ENCODE measurements at regions not wholly inside any gene's neighbourhood (a gene's known extent, or its start where the extent isn't known, plus 50 kb on each side); places are given as distances from the start of the nearest gene placed in this dataset.
"Not testable (repeated sequence)": the region's sequence is repeated elsewhere in the genome, so short reads cannot be mapped to it uniquely, and the experiment has no call there.

DNA sequence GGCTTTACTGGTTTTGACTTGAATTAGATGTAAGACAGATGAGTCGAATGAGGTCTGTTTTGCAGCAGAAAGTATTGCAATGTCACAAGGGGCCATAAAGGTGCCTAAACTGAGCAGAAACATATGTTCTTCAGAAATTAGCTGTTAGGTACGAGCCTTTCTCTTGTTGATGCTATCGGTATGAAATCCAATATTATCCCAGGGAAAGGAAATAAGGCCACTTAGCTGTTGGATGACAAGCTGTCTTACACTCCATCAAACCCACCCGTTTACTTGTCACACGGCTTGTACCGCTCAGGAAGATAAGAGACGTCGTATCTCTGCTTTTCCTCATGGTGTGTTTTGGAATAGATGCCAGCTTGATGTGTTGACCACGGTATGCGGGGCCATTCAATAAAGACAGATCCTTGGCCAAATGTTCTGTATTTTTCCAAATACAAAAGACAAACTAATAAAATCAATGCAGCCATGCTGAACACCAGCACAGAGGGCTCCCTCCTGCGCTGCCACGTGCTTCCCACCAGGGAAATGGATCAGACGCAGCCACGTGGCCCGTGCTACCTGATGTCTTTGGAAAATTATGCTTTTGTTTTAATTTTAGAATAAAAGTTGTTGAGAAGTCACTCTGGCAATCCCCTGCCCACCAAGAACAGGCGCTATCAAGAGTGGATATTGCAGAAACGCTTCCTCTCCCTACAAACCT is 255.9 kb upstream of the SULF2 start:
- DNase-seq (no peak), ATAC-seq (no peak)
- intact Hi-C loops (cut with DNase I), result no loop called here

DNA sequence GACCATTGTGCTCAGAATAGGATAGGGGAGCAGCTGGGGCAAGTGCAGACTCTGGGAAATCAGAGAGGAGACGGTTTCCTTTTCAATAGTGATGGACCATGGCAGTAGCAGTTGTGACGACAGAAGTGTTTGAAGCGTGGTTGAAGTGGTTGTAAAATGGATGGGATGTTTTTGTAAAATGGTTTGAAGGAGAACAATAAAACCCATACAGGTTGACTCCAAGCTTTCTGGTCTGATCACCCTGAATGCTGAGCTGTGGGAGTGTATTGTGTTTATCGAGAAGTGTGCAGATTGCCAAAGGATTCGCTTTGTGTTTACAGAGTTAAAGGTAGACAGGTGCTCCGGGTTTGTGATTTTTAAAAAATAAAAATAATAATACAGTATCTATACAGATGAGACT is 255.2 kb upstream of the SULF2 start:
- DNase-seq (no peak), ATAC-seq (no peak)
- intact Hi-C loops (cut with DNase I), result no loop called here

DNA sequence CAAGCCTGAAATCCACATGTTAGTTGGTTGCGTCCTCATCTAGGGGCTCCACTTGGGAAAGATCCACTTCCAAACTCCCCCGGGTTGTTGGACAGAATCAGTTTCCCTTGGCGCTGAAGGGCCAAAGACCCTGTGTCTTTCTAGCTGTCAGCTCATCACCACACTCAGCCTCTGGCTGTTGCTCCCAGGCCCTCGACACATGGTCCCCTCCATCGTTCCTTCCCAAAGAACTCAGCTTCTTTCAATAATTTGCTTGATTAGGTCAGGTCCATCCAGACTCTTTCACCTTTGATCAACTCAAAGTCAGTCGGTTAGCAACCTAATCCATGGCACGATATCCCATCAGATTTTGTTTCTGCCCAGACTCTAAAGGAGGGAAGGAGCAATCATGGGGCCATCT is 254.8 kb upstream of the SULF2 start:
- intact Hi-C loops (cut with DNase I), result no loop called here
- ATAC-seq, result no peak
- no peak for DNase-seq

DNA sequence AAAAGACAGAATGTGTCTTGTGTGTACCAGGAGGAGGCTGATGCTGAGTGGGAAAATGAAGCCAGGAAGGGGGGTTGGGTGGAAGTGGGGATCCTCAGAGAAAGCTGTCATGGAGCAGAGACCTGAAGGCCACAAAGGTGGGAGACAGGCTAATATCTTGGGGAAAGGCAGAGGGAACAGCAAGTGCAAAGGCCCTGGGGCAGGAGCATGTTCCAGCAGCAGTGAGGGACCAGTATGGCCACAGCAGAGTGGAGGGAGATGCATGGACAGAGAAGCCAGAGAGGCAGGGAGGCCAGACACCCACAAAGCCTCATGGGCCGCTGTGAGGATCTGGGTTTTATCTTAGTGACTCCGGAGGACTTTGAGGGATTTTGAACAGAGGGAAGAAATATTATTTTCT is 254.2 kb upstream of the SULF2 start:
- ATAC-seq (no peak), DNase-seq (no peak)
- intact Hi-C loops (cut with DNase I), result no loop called here

- ATAC-seq (no peak), DNase-seq (no peak)
- intact Hi-C loops (cut with DNase I), result no loop called here
These were observed 253.4 kb upstream of the SULF2 start for GRCh38 chr20:48038713-48039112.

DNA sequence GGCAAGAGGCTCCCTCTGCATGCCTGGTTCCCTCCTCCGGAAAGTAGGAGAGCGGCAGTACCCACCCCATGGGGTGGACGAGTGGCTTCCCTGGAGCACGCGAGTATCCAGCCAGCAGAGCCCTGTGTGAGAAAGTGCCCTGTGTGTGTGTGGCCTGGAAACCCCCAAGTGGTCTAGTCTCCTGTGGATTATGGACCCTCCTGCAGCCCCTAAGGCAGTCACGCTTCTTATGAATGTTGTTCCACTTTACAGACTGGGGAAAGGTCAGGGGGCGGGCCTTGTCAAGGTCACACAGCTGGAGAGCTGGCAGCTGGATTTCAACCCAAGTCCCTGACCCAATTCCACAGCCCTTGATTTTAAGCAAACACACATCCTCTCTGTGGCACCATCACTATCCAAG is 252.5 kb upstream of the SULF2 start:
- DNase-seq; intact Hi-C loops (cut with DNase I); ATAC-seq: not testable (repeated sequence)

- ATAC-seq (no peak), DNase-seq (no peak)
- intact Hi-C loops (cut with DNase I), result no loop called here
These were observed 250.9 kb upstream of the SULF2 start for GRCh38 chr20:48035961-48036731.

DNA sequence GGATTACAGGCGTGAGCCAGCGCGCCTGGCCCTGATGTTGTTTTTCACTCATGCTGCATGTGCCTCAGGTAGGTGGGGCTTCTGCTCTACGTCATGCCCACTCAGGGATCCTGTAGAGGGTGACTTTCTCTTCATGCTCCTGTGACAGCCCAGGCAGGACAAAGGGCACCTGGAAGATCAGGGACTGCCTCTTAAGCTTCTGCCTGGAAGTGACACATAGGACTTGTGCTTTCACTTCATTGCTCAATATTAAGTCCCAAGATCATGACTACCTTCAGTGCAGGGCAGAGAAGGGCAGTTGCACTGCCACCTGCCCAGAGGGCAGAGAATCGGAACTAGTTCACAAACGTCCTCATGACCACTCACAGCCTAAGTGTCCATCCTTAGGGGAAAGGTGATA is 249.5 kb upstream of the SULF2 start:
- DNase-seq (no peak), ATAC-seq (no peak)
- intact Hi-C loops (cut with DNase I), result no loop called here

GRCh38 chr20:48033005-48033404 is 247.7 kb upstream of the SULF2 start:
- ATAC-seq; intact Hi-C loops (cut with DNase I); DNase-seq: not testable (repeated sequence)

DNA sequence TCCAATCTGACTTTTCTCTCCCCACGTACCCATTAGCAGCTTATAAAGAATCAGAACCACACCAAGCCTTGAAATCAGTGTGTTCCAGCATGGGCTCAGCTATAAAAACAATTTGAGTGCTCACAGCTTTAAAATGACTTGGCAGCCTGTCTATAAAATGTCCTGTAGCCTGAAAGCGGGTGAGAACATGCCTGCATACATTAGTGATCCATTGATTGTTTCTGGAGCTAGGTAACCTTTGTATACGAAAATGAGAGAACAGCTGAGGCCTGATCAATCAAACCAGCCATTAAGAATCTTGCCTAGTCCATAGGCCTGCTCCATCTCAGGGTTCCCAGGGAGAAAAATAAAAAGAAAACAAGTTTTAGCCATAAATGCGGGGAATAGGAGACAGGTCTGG is 245.8 kb upstream of the SULF2 start:
- no peak for DNase-seq
- intact Hi-C loops (cut with DNase I), result no loop called here
- ATAC-seq, result no peak

GRCh38 chr20:48026981-48027592 is 241.8 kb upstream of the SULF2 start:
- DNase-seq, result no peak
- ATAC-seq, result no peak
- intact Hi-C loops (cut with DNase I), result no loop called here

- DNase-seq (no peak), ATAC-seq (peak in 1 of 2 donors; percentile 50)
- intact Hi-C loops (cut with DNase I), result no loop called here
These were observed 240.4 kb upstream of the SULF2 start for GRCh38 chr20:48025661-48026060.

GRCh38 chr20:48025051-48025515 is 239.8 kb upstream of the SULF2 start:
- DNase-seq (peak; percentile 71), ATAC-seq (peak in 1 of 2 donors; percentile 98)
- intact Hi-C loops (cut with DNase I), result no loop called here

- intact Hi-C loops (cut with DNase I), result no loop called here
- DNase-seq (no peak), ATAC-seq (no peak)
These were observed 239.3 kb upstream of the SULF2 start for GRCh38 chr20:48024539-48024938.

GRCh38 chr20:48020696-48021095 is 235.4 kb upstream of the SULF2 start:
- DNase-seq; ATAC-seq; intact Hi-C loops (cut with DNase I): not testable (repeated sequence)

DNA sequence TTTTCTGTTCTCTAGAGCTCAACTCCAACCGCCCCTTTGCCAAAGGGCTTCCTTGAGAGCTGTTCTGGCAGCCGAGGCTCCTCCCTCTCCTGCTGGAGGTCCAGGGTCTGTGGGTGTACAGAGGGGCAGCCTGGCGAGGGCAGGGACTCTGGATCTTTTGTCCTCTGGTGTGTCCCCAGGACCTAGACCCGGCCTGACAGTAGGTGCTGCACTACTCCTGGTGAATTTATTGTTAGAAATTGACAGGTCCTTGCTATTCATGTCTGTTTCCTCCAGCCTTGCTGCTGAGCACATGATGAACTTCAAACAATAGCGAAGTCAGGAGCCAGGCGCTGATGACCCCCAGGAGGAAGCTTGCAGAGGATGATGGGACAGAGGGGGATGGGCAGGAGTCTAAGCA is 234.7 kb upstream of the SULF2 start:
- intact Hi-C loops (cut with DNase I), result no loop called here
- DNase-seq, result no peak
- peak in 1 of 2 donors; percentile 8 for ATAC-seq

DNA sequence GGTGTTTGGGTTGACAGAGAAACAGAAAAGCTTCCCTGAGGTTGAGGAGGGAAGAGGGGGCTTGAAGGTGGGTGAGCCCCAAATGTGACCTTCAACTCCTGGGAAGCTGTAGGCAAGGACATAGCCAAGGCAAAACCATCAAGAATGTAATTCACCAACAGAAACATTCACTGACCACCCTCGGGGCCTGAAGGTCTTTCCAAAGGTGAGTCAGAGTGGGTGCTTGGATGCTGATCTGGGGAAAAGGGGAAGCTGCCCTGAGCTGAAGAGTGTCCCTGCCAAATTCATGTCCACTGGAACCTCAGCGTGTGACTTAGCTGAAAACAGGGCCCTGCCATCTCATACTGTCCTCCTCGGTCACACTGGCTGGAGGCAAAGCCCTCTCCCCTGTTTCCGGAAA is 234.2 kb upstream of the SULF2 start:
- no peak for DNase-seq
- intact Hi-C loops (cut with DNase I), result no loop called here
- no peak for ATAC-seq

DNA sequence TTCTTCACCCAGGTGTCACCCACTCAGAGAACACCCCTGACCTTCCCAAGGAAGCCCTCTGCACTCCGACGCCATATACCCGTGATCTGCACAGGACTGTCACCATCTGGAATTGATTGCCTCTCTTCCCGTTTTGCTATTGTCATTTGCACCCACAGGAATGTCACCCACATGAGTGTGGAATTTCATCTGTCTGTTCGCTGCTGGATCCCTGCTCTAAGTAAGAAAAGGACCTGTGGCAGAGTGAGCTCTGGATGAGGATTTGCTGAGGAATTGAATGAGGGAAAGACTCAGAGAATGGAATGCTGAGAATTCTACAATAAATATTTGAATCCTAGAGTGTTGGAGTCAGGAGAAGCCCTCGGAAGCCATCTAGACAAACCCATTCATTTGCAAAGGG is 233.6 kb upstream of the SULF2 start:
- DNase-seq; ATAC-seq; intact Hi-C loops (cut with DNase I): not testable (repeated sequence)

DNA sequence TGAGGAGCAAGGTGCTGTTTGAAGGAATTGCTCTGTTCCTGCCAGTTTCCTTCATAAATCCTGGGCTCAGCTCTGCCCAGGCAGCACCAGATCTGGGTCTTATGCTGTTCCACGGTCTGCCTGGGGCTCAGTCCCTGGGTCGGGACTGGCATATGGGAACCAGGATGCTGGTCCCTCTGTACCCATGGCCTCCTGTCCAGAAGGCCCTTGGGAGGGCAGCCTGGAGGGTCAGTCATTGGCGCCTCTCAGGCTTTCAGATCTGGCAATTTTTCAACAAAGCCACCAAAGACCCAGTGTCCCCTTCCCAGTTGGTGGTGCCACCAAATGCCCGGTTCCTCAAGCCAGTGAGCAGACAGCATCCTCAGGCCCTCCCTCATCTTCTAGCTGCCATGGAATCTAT is 232.7 kb upstream of the SULF2 start:
- no peak for ATAC-seq
- intact Hi-C loops (cut with DNase I), result no loop called here
- no peak for DNase-seq

GRCh38 chr20:48017509-48017908 is 232.2 kb upstream of the SULF2 start:
- DNase-seq (no peak), ATAC-seq (no peak)
- intact Hi-C loops (cut with DNase I), result no loop called here

Data from left cardiac atrium (tissue), 4 donors.